Neural progenitor cell (in vitro differentiated cells): ENCODE measurements at regions not wholly inside any gene's neighbourhood (a gene's known extent, or its start where the extent isn't known, plus 50 kb on each side); places are given as distances from the start of the nearest gene placed in this dataset.
"Not testable (repeated sequence)": the region's sequence is repeated elsewhere in the genome, so short reads cannot be mapped to it uniquely, and the experiment has no call there.

Experiments
- DNase-seq: peaks from one replicate; pipeline ENCODE4 v3.0.0-alpha.2; 2016; ENCODE audit warnings: low spot score
- H2AFZ ChIP-seq: fragments of 200-600 bp; sonication (generic); replicated peaks from 2 replicates; pipeline ENCODE4 v1.6.1; 2016; ENCODE audit warnings: antibody characterized with exemption
- H3F3A ChIP-seq: fragments of 200-600 bp; sonication (generic); 2 replicates; pipeline ENCODE4 v1.6.1; 2016; ENCODE audit warnings: antibody characterized with exemption, low read depth
- H3K27ac ChIP-seq: fragments of 200-600 bp; sonication (generic); 2 replicates; pipeline ENCODE4 v1.5.1; 2016; ENCODE audit warnings: mild to moderate bottlenecking
- H3K27me3 ChIP-seq: fragments of 200-600 bp; sonication (generic); 2 replicates; pipeline ENCODE4 v1.6.1; 2016; ENCODE audit warnings: mild to moderate bottlenecking, moderate library complexity
- H3K36me3 ChIP-seq: fragments of 200-600 bp; sonication (generic); 2 replicates; pipeline ENCODE4 v1.5.1; 2016
- H3K4me1 ChIP-seq: fragments of 200-600 bp; sonication (generic); 2 replicates; pipeline ENCODE4 v1.6.1; 2016; ENCODE audit warnings: mixed run types
- H3K4me2 ChIP-seq: fragments of 200-600 bp; sonication (generic); 2 replicates; pipeline ENCODE4 v1.6.1; 2016
- H3K4me3 ChIP-seq: fragments of 200-600 bp; sonication (generic); 2 replicates; pipeline ENCODE4 v1.5.1; 2016
- H3K79me2 ChIP-seq: fragments of 200-600 bp; sonication (generic); 2 replicates; pipeline ENCODE4 v1.6.1; 2016; ENCODE audit warnings: low read depth
- H3K9ac ChIP-seq: fragments of 200-600 bp; sonication (generic); 2 replicates; pipeline ENCODE4 v1.6.1; 2016
- H3K9me3 ChIP-seq: fragments of 200-600 bp; sonication (generic); 2 replicates; pipeline ENCODE4 v1.5.1; 2016; ENCODE audit warnings: low read depth
- H4K20me1 ChIP-seq: fragments of 200-600 bp; sonication (generic); 2 replicates; pipeline ENCODE4 v1.6.1; 2016; ENCODE audit warnings: low read depth
- H3K27ac Mint-ChIP-seq: 3 replicates; pipeline ENCODE4 v1.8.0; 2021; ENCODE audit warnings: mixed read lengths
- H3K27me3 Mint-ChIP-seq: 2 replicates; pipeline ENCODE4 v1.8.0; 2022; ENCODE audit warnings: low read depth, mild to moderate bottlenecking, inconsistent platforms, moderate library complexity, mixed read lengths; ENCODE audit not compliant: insufficient read depth
- H3K36me3 Mint-ChIP-seq: 3 replicates; pipeline ENCODE4 v1.8.0; 2021; ENCODE audit warnings: mixed read lengths
- H3K4me1 Mint-ChIP-seq: 3 replicates; pipeline ENCODE4 v1.8.0; 2021; ENCODE audit warnings: mixed read lengths
- H3K4me3 Mint-ChIP-seq: 3 replicates; pipeline ENCODE4 v1.8.0; 2021; ENCODE audit warnings: mild to moderate bottlenecking, moderate library complexity, mixed read lengths
- H3K9me3 Mint-ChIP-seq: 3 replicates; pipeline ENCODE4 v1.8.0; 2020; ENCODE audit warnings: mixed read lengths
- CTCF ChIP-seq: fragments of 200-600 bp; sonication (generic); IDR thresholded peaks from 2 replicates; pipeline ENCODE4 v1.5.1; 2017; ENCODE audit warnings: antibody characterized with exemption, mild to moderate bottlenecking
- EZH2 ChIP-seq: fragments of 200-600 bp; sonication (generic); IDR thresholded peaks from 2 replicates; pipeline ENCODE4 v1.6.1; 2017; ENCODE audit warnings: antibody characterized with exemption, mild to moderate bottlenecking, moderate library complexity
- EZH2phosphoT487 ChIP-seq: fragments of 200-600 bp; sonication (generic); IDR thresholded peaks from 2 replicates; pipeline ENCODE4 v1.6.1; 2017; ENCODE audit warnings: antibody characterized with exemption

GRCh38 chr16:76862901-76863300 is 328.1 kb upstream of the MON1B start:
- peaks cover 8% of the 10 kb centered on the region for H3K9me3 Mint-ChIP-seq
- H3K9ac ChIP-seq, result no peak overlapping the region
- H3K27me3 Mint-ChIP-seq, result peaks cover 3% of the 10 kb centered on the region
- H3K4me2 ChIP-seq, result no peak overlapping the region
- H3K9me3 ChIP-seq, result no peaks in the 10 kb centered on the region
- no peaks in the 10 kb centered on the region for H3K4me1 Mint-ChIP-seq
- H3K4me3 Mint-ChIP-seq, result no peak overlapping the region
- no peaks in the 10 kb centered on the region for H3K79me2 ChIP-seq
- H3K27ac Mint-ChIP-seq, result no peak overlapping the region
- TF ChIP-seq CTCF (no peak), EZH2 (no peak), EZH2phosphoT487 (no peak)
- no peak overlapping the region for H3K27ac ChIP-seq
- no peaks in the 10 kb centered on the region for H3K4me1 ChIP-seq
- no peaks in the 10 kb centered on the region for H3K27me3 ChIP-seq
- no peaks in the 10 kb centered on the region for H3F3A ChIP-seq
- no peaks in the 10 kb centered on the region for H3K36me3 Mint-ChIP-seq
- no peaks in the 10 kb centered on the region for H3K36me3 ChIP-seq
- no peak overlapping the region for H3K4me3 ChIP-seq
- no peak overlapping the region for H2AFZ ChIP-seq
- H4K20me1 ChIP-seq, result no peaks in the 10 kb centered on the region
- DNase-seq, result no peak

GRCh38 chr16:76866994-76867393 is 324.0 kb upstream of the MON1B start:
- no peaks in the 10 kb centered on the region for H3K36me3 Mint-ChIP-seq
- no peaks in the 10 kb centered on the region for H3K36me3 ChIP-seq
- H3K9me3 ChIP-seq, result no peaks in the 10 kb centered on the region
- no peak overlapping the region for H2AFZ ChIP-seq
- H4K20me1 ChIP-seq, result no peaks in the 10 kb centered on the region
- peaks cover 3% of the 10 kb centered on the region for H3K27me3 Mint-ChIP-seq
- no peaks in the 10 kb centered on the region for H3K79me2 ChIP-seq
- H3K4me2 ChIP-seq, result no peak overlapping the region
- no peaks in the 10 kb centered on the region for H3K27me3 ChIP-seq
- H3K9me3 Mint-ChIP-seq, result no peaks in the 10 kb centered on the region
- no peaks in the 10 kb centered on the region for H3F3A ChIP-seq
- no peak overlapping the region for H3K4me3 Mint-ChIP-seq
- no peak for DNase-seq
- no peak overlapping the region for H3K27ac Mint-ChIP-seq
- H3K27ac ChIP-seq, result no peak overlapping the region
- TF ChIP-seq EZH2, result no peak
- TF ChIP-seq CTCF, result no peak
- no peak for TF ChIP-seq EZH2phosphoT487
- H3K4me1 ChIP-seq, result no peaks in the 10 kb centered on the region
- no peak overlapping the region for H3K9ac ChIP-seq
- H3K4me3 ChIP-seq, result no peak overlapping the region
- H3K4me1 Mint-ChIP-seq, result no peaks in the 10 kb centered on the region

GRCh38 chr16:76875898-76876297 is 315.1 kb upstream of the MON1B start:
- no peak overlapping the region for H2AFZ ChIP-seq
- no peak overlapping the region for H3K4me3 ChIP-seq
- no peaks in the 10 kb centered on the region for H3F3A ChIP-seq
- no peaks in the 10 kb centered on the region for H3K79me2 ChIP-seq
- Mint-ChIP-seq H3K27ac (no peak overlapping the region), H3K9me3 (no peaks in the 10 kb centered on the region), H3K4me1 (no peaks in the 10 kb centered on the region), H3K27me3 (no peaks in the 10 kb centered on the region), H3K36me3 (no peaks in the 10 kb centered on the region), H3K4me3 (no peak overlapping the region)
- H3K4me1 ChIP-seq, result no peaks in the 10 kb centered on the region
- no peak overlapping the region for H3K4me2 ChIP-seq
- no peak overlapping the region for H3K9ac ChIP-seq
- no peak overlapping the region for H3K27ac ChIP-seq
- DNase-seq, result no peak
- TF ChIP-seq EZH2 (no peak), EZH2phosphoT487 (no peak), CTCF (no peak)
- no peaks in the 10 kb centered on the region for H4K20me1 ChIP-seq
- no peaks in the 10 kb centered on the region for H3K36me3 ChIP-seq
- no peaks in the 10 kb centered on the region for H3K9me3 ChIP-seq
- no peaks in the 10 kb centered on the region for H3K27me3 ChIP-seq

- Histone ChIP-seq H3K27ac (no peak overlapping the region), H3K79me2 (no peaks in the 10 kb centered on the region), H2AFZ (no peak overlapping the region), H3F3A (no peaks in the 10 kb centered on the region), H3K36me3 (no peaks in the 10 kb centered on the region), H3K27me3 (no peaks in the 10 kb centered on the region), H3K4me3 (no peak overlapping the region), H3K4me1 (peaks cover 8% of the 10 kb centered on the region), H3K9me3 (no peaks in the 10 kb centered on the region), H4K20me1 (no peaks in the 10 kb centered on the region), H3K9ac (no peak overlapping the region), H3K4me2 (no peak overlapping the region)
- Mint-ChIP-seq H3K36me3 (no peaks in the 10 kb centered on the region), H3K27me3 (no peaks in the 10 kb centered on the region), H3K4me3 (no peak overlapping the region), H3K27ac (no peak overlapping the region), H3K9me3 (no peaks in the 10 kb centered on the region), H3K4me1 (peaks cover 4% of the 10 kb centered on the region)
- DNase-seq, result no peak
- no peak for TF ChIP-seq EZH2phosphoT487
- no peak for TF ChIP-seq CTCF
- no peak for TF ChIP-seq EZH2
Measured at GRCh38 chr16:76879420-76879819, 311.6 kb upstream of the MON1B start.

GRCh38 chr16:76880523-76880922 is 310.5 kb upstream of the MON1B start:
- not testable (repeated sequence) for H3K4me1 ChIP-seq, H3K27ac Mint-ChIP-seq, H3K36me3 Mint-ChIP-seq, H3K27ac ChIP-seq, H3K4me3 ChIP-seq, H3K79me2 ChIP-seq, H3K27me3 Mint-ChIP-seq, H3K9me3 Mint-ChIP-seq, H3K9me3 ChIP-seq, H3K4me2 ChIP-seq, H4K20me1 ChIP-seq, DNase-seq, H3K27me3 ChIP-seq, H3F3A ChIP-seq, H2AFZ ChIP-seq, H3K9ac ChIP-seq, H3K4me3 Mint-ChIP-seq, H3K4me1 Mint-ChIP-seq, H3K36me3 ChIP-seq
